ENCODE measurements at regions not wholly inside any gene's neighbourhood (a gene's known extent, or its start where the extent isn't known, plus 50 kb on each side); places are given as distances from the start of the nearest gene placed in this dataset.

DNA sequence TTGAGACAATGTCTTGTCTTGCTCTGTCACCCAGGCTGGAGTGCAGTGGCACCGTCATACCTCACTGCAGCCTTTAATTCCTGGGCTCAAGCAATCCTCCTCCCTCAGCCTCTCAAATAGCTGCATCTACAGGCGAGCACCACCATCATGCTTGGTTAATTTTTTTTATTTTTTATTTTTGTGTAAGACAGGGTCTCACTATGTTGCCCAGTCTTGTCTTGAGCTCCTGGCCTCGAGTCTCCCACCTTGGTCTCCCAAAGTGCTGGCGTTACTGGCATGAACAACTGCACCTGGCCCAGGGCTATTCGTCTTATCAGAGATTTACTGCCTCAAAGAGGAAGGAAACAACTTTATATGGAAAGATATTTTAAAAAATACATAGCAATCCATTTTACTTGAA lies 102.8 kb upstream of the NUPR2 start:
- TF ChIP-seq RBBP5 (IDR thresholded peaks at IDR 0.05; ENCODE audit: borderline replicate concordance, low read depth, low read length), result no peak
- TF ChIP-seq SIN3A (conservative IDR thresholded peaks at IDR 0.05 in 1 of 2, IDR thresholded peaks at IDR 0.05 in 1 of 2; ENCODE audit: low read depth in 1 of 2, low read length in 2 of 2), result no peak
- TF ChIP-seq, protein P1, sequence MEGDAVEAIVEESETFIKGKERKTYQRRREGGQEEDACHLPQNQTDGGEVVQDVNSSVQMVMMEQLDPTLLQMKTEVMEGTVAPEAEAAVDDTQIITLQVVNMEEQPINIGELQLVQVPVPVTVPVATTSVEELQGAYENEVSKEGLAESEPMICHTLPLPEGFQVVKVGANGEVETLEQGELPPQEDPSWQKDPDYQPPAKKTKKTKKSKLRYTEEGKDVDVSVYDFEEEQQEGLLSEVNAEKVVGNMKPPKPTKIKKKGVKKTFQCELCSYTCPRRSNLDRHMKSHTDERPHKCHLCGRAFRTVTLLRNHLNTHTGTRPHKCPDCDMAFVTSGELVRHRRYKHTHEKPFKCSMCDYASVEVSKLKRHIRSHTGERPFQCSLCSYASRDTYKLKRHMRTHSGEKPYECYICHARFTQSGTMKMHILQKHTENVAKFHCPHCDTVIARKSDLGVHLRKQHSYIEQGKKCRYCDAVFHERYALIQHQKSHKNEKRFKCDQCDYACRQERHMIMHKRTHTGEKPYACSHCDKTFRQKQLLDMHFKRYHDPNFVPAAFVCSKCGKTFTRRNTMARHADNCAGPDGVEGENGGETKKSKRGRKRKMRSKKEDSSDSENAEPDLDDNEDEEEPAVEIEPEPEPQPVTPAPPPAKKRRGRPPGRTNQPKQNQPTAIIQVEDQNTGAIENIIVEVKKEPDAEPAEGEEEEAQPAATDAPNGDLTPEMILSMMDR (IDR thresholded peaks at IDR 0.05; ENCODE audit: control extremely low read depth in 1 of 3, insufficient read depth in 1 of 3, low read depth in 1 of 3, low read length in 3 of 3), result no peak
- no peak for TF ChIP-seq TCF12 (IDR thresholded peaks at IDR 0.05; ENCODE audit: low read depth, low read length)
- no peak for TF ChIP-seq EZH2 (IDR thresholded peaks at IDR 0.05; ENCODE audit: low read depth, low read length, severe bottlenecking)
- TF ChIP-seq YY1 (IDR thresholded peaks at IDR 0.05; ENCODE audit: low read depth, low read length), result no peak
- TF ChIP-seq ASH2L (IDR thresholded peaks at IDR 0.05; ENCODE audit: low read length), result no peak
- no peak for TF ChIP-seq POLR2A (IDR thresholded peaks at IDR 0.05; ENCODE audit: control extremely low read depth in 1 of 2, low read depth in 2 of 2, low read length in 2 of 2)
- no peak for TF ChIP-seq RAD21 (IDR thresholded peaks at IDR 0.05 in 1 of 2, conservative IDR thresholded peaks at IDR 0.05 in 1 of 2; ENCODE audit: low read depth in 2 of 2, low read length in 2 of 2)

Data from H1 (cell line).